Adrenal gland (tissue), 5 donors: ENCODE measurements at regions not wholly inside any gene's neighbourhood (a gene's known extent, or its start where the extent isn't known, plus 50 kb on each side); places are given as distances from the start of the nearest gene placed in this dataset.

Source experiments
- CTCF ChIP-seq, 6 experiments: fragments of 450-650 bp in 4 of 6; fragments of 200-600 bp in 2 of 6; sonication (generic) in 1 of 6; IDR thresholded peaks; 1 replicate in 5 of 6; 2 replicates in 1 of 6; pipeline versions ENCODE4 v1.5.1 to v1.8.0; 2016 to 2021; ENCODE audit warnings: antibody characterized with exemption in 6 of 6, mild to moderate bottlenecking in 2 of 6, moderate library complexity in 1 of 6
- POLR2A ChIP-seq, 2 donors: fragments of 450-650 bp; IDR thresholded peaks; one replicate each; pipeline ENCODE4 v1.6.1; 2017; ENCODE audit warnings: antibody characterized with exemption in 2 of 2, mild to moderate bottlenecking in 2 of 2, moderate library complexity in 1 of 2
- donor health status: DM: no; HTN: no; CAD: no.

- TF ChIP-seq CTCF (IDR thresholded peaks at IDR 0.05) (no peak), POLR2A (IDR thresholded peaks at IDR 0.05) (no peak)
Measured at GRCh38 chr11:97332271-97332670, 942.5 kb downstream of the JRKL start.
